ENCODE measurements at regions not wholly inside any gene's neighbourhood (a gene's known extent, or its start where the extent isn't known, plus 50 kb on each side); places are given as distances from the start of the nearest gene placed in this dataset.

DNA sequence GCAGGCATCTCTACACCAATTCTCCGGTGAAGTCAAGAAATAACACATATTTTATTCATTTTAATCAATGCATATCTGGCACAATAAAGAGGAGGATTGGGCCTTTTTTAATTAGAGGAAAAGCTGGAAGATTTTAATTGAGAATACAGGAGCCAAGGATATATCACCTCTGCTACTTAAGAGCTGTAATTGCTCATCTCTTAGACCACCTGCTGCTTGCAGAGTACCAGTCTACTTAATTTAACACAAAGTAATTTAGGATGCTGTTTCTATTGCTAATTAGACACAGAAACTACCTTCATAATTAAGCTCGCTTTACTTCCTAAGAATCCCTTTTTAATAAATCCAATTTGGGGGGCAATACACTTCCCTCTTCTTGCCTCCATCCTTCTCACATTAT, 326.9 kb downstream of the TENT4A start:
- Histone ChIP-seq H3K27me3 (ENCODE audit: insufficient read depth, insufficient read length) (no peaks in the 10 kb centered on the region), H3K36me3 (ENCODE audit: insufficient read depth, insufficient read length, low read length) (no peaks in the 10 kb centered on the region), H3K4me3 (ENCODE audit: insufficient read length, low read depth) (no peak overlapping the region), H3K9me3 (ENCODE audit: insufficient read depth, low read length) (no peaks in the 10 kb centered on the region), H3K9ac (ENCODE audit: insufficient read length, low read depth) (no peak overlapping the region), H3K4me1 (ENCODE audit: insufficient read depth, insufficient read length) (no peaks in the 10 kb centered on the region)
- no peak for DNase-seq (ENCODE audit: low read depth, low spot score)
- TF ChIP-seq YY1 (IDR thresholded peaks at IDR 0.05; ENCODE audit: insufficient read depth, insufficient read length) = no peak
- no peak for TF ChIP-seq ZNF274 (IDR thresholded peaks at IDR 0.05; ENCODE audit: low read depth, low read length)
- no peak for TF ChIP-seq SUZ12 (IDR thresholded peaks at IDR 0.05; ENCODE audit: extremely low read depth, insufficient read depth, insufficient read length)

GRCh38 chr5:7043797-7044196, 330.6 kb downstream of the TENT4A start:
- no peak for TF ChIP-seq YY1 (IDR thresholded peaks at IDR 0.05; ENCODE audit: insufficient read depth, insufficient read length)
- TF ChIP-seq ZNF274 (IDR thresholded peaks at IDR 0.05; ENCODE audit: low read depth, low read length) = no peak
- no peak for TF ChIP-seq SUZ12 (IDR thresholded peaks at IDR 0.05; ENCODE audit: extremely low read depth, insufficient read depth, insufficient read length)
- no peak overlapping the region for H3K9ac ChIP-seq (ENCODE audit: insufficient read length, low read depth)
- no peak for DNase-seq (ENCODE audit: low read depth, low spot score)
- H3K4me3 ChIP-seq (ENCODE audit: insufficient read length, low read depth) = no peak overlapping the region
- H3K9me3 ChIP-seq (ENCODE audit: insufficient read depth, low read length) = no peaks in the 10 kb centered on the region
- no peaks in the 10 kb centered on the region for H3K36me3 ChIP-seq (ENCODE audit: insufficient read depth, insufficient read length, low read length)
- no peaks in the 10 kb centered on the region for H3K27me3 ChIP-seq (ENCODE audit: insufficient read depth, insufficient read length)
- H3K4me1 ChIP-seq (ENCODE audit: insufficient read depth, insufficient read length) = no peaks in the 10 kb centered on the region

- no peak overlapping the region for H3K4me3 ChIP-seq (ENCODE audit: insufficient read length, low read depth)
- H3K9ac ChIP-seq (ENCODE audit: insufficient read length, low read depth) = no peak overlapping the region
- no peaks in the 10 kb centered on the region for H3K9me3 ChIP-seq (ENCODE audit: insufficient read depth, low read length)
- TF ChIP-seq SUZ12 (IDR thresholded peaks at IDR 0.05; ENCODE audit: extremely low read depth, insufficient read depth, insufficient read length) = no peak
- TF ChIP-seq ZNF274 (IDR thresholded peaks at IDR 0.05; ENCODE audit: low read depth, low read length) = no peak
- no peak for TF ChIP-seq YY1 (IDR thresholded peaks at IDR 0.05; ENCODE audit: insufficient read depth, insufficient read length)
- H3K36me3 ChIP-seq (ENCODE audit: insufficient read depth, insufficient read length, low read length) = no peaks in the 10 kb centered on the region
- no peaks in the 10 kb centered on the region for H3K27me3 ChIP-seq (ENCODE audit: insufficient read depth, insufficient read length)
- no peaks in the 10 kb centered on the region for H3K4me1 ChIP-seq (ENCODE audit: insufficient read depth, insufficient read length)
- DNase-seq (ENCODE audit: low read depth, low spot score) = no peak
These were observed 334.5 kb downstream of the TENT4A start for GRCh38 chr5:7047511-7048261.

- Histone ChIP-seq H3K9me3 (ENCODE audit: insufficient read depth, low read length) (no peaks in the 10 kb centered on the region; the same call in 1 of the 2 replicates), H3K27me3 (ENCODE audit: insufficient read depth, insufficient read length) (no peaks in the 10 kb centered on the region), H3K9ac (ENCODE audit: insufficient read length, low read depth) (no peak overlapping the region), H3K36me3 (ENCODE audit: insufficient read depth, insufficient read length, low read length) (no peaks in the 10 kb centered on the region), H3K4me3 (ENCODE audit: insufficient read length, low read depth) (no peak overlapping the region), H3K4me1 (ENCODE audit: insufficient read depth, insufficient read length) (no peaks in the 10 kb centered on the region)
- no peak for TF ChIP-seq YY1 (IDR thresholded peaks at IDR 0.05; ENCODE audit: insufficient read depth, insufficient read length)
- TF ChIP-seq ZNF274 (IDR thresholded peaks at IDR 0.05; ENCODE audit: low read depth, low read length) = no peak
- no peak for TF ChIP-seq SUZ12 (IDR thresholded peaks at IDR 0.05; ENCODE audit: extremely low read depth, insufficient read depth, insufficient read length)
- DNase-seq (ENCODE audit: low read depth, low spot score) = no peak
These were observed 337.8 kb downstream of the TENT4A start for GRCh38 chr5:7050986-7051385.

DNA sequence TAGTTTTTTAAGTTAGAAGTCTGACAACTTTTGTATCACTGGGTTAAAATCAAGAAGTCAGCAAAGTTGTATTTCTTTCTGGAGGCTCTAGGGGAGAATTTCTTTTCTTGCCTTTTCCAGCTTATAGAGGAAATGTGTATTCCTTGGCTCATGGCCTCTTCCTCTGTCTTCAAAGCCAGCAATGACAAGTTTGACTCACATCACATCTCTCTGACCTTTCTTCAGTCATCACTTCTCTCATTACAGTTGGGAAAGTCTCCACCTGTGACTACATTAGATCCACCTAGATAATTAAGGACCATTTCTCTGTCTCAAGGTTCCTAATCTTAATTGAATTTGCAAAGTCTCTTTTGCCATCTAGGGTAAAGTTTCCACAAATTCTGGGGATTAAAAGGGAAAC, 339.9 kb downstream of the TENT4A start:
- H3K27me3 ChIP-seq (ENCODE audit: insufficient read depth, insufficient read length) = no peaks in the 10 kb centered on the region
- DNase-seq (ENCODE audit: low read depth, low spot score) = no peak
- H3K4me3 ChIP-seq (ENCODE audit: insufficient read length, low read depth) = no peak overlapping the region
- H3K9ac ChIP-seq (ENCODE audit: insufficient read length, low read depth) = no peak overlapping the region
- H3K36me3 ChIP-seq (ENCODE audit: insufficient read depth, insufficient read length, low read length) = no peaks in the 10 kb centered on the region
- no peaks in the 10 kb centered on the region for H3K4me1 ChIP-seq (ENCODE audit: insufficient read depth, insufficient read length)
- H3K9me3 ChIP-seq (ENCODE audit: insufficient read depth, low read length) = no peaks in the 10 kb centered on the region; the same call in 1 of the 2 replicates
- no peak for TF ChIP-seq YY1 (IDR thresholded peaks at IDR 0.05; ENCODE audit: insufficient read depth, insufficient read length)
- TF ChIP-seq SUZ12 (IDR thresholded peaks at IDR 0.05; ENCODE audit: extremely low read depth, insufficient read depth, insufficient read length) = no peak
- no peak for TF ChIP-seq ZNF274 (IDR thresholded peaks at IDR 0.05; ENCODE audit: low read depth, low read length)

- Histone ChIP-seq H3K4me1 (ENCODE audit: insufficient read depth, insufficient read length) (no peaks in the 10 kb centered on the region), H3K9me3 (ENCODE audit: insufficient read depth, low read length) (no peaks in the 10 kb centered on the region; the same call in 1 of the 2 replicates), H3K27me3 (ENCODE audit: insufficient read depth, insufficient read length) (no peaks in the 10 kb centered on the region), H3K36me3 (ENCODE audit: insufficient read depth, insufficient read length, low read length) (no peaks in the 10 kb centered on the region), H3K9ac (ENCODE audit: insufficient read length, low read depth) (no peak overlapping the region), H3K4me3 (ENCODE audit: insufficient read length, low read depth) (no peak overlapping the region)
- no peak for TF ChIP-seq ZNF274 (IDR thresholded peaks at IDR 0.05; ENCODE audit: low read depth, low read length)
- TF ChIP-seq YY1 (IDR thresholded peaks at IDR 0.05; ENCODE audit: insufficient read depth, insufficient read length) = no peak
- no peak for TF ChIP-seq SUZ12 (IDR thresholded peaks at IDR 0.05; ENCODE audit: extremely low read depth, insufficient read depth, insufficient read length)
- no peak for DNase-seq (ENCODE audit: low read depth, low spot score)
These were observed 340.4 kb downstream of the TENT4A start for GRCh38 chr5:7053528-7054209.

GRCh38 chr5:7066471-7067235, 329.3 kb upstream of the ADCY2 start:
- Histone ChIP-seq H3K27me3 (ENCODE audit: insufficient read depth, insufficient read length) (no peaks in the 10 kb centered on the region), H3K9me3 (ENCODE audit: insufficient read depth, low read length) (no peaks in the 10 kb centered on the region), H3K4me3 (ENCODE audit: insufficient read length, low read depth) (no peak overlapping the region), H3K9ac (ENCODE audit: insufficient read length, low read depth) (no peak overlapping the region), H3K36me3 (ENCODE audit: insufficient read depth, insufficient read length, low read length) (no peaks in the 10 kb centered on the region), H3K4me1 (ENCODE audit: insufficient read depth, insufficient read length) (no peaks in the 10 kb centered on the region)
- no peak for DNase-seq (ENCODE audit: low read depth, low spot score)
- no peak for TF ChIP-seq YY1 (IDR thresholded peaks at IDR 0.05; ENCODE audit: insufficient read depth, insufficient read length)
- TF ChIP-seq SUZ12 (IDR thresholded peaks at IDR 0.05; ENCODE audit: extremely low read depth, insufficient read depth, insufficient read length) = no peak
